ENCODE measurements at regions not wholly inside any gene's neighbourhood (a gene's known extent, or its start where the extent isn't known, plus 50 kb on each side); places are given as distances from the start of the nearest gene placed in this dataset.

DNA sequence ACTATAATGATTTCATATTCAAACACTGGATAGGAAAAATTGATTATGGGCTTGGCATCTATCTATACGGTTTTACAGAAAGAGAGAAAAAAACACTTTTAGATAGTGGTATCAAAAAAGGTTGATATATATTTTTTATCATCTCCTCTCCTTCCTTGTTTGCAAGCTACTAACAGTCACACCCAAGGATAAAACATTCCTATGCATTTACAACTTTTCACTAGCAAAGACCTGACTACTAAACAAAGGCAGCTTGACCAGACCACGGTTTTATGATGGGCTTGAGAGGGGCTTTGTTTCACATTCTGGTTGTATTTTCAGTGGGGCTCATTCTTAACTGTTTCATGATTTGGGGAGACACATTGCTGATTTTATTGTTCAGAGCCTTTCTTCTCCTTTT is 477.6 kb upstream of the CITED2 start:
- no peak for TF ChIP-seq CTCF (IDR thresholded peaks at IDR 0.05; ENCODE audit: insufficient read depth, low read depth, low read length, missing control alignments)
- no peak overlapping the region for H3K4me3 ChIP-seq (ENCODE audit: low read depth, low read length)
- no peak for DNase-seq (ENCODE audit: low read depth)

- TF ChIP-seq CTCF (IDR thresholded peaks at IDR 0.05; ENCODE audit: insufficient read depth, low read depth, low read length, missing control alignments) = no peak
- H3K4me3 ChIP-seq (ENCODE audit: low read depth, low read length) = no peak overlapping the region
- no peak for DNase-seq (ENCODE audit: low read depth)
Observed at GRCh38 chr6:139851206-139851605, 476.8 kb upstream of the CITED2 start.

GRCh38 chr6:139850512-139850911 is 476.1 kb upstream of the CITED2 start:
- TF ChIP-seq CTCF (IDR thresholded peaks at IDR 0.05; ENCODE audit: insufficient read depth, low read depth, low read length, missing control alignments) = no peak
- H3K4me3 ChIP-seq (ENCODE audit: low read depth, low read length) = no peak overlapping the region
- no peak for DNase-seq (ENCODE audit: low read depth)

- no peak for TF ChIP-seq CTCF (IDR thresholded peaks at IDR 0.05; ENCODE audit: insufficient read depth, low read depth, low read length, missing control alignments)
- H3K4me3 ChIP-seq (ENCODE audit: low read depth, low read length) = no peak overlapping the region
- DNase-seq (ENCODE audit: low read depth) = no peak
Observed at GRCh38 chr6:139847457-139847813, 473.0 kb upstream of the CITED2 start.

GRCh38 chr6:139846538-139847456 is 472.3 kb upstream of the CITED2 start:
- no peak overlapping the region for H3K4me3 ChIP-seq (ENCODE audit: low read depth, low read length)
- TF ChIP-seq CTCF (IDR thresholded peaks at IDR 0.05; ENCODE audit: insufficient read depth, low read depth, low read length, missing control alignments) = no peak
- no peak for DNase-seq (ENCODE audit: low read depth)

DNA sequence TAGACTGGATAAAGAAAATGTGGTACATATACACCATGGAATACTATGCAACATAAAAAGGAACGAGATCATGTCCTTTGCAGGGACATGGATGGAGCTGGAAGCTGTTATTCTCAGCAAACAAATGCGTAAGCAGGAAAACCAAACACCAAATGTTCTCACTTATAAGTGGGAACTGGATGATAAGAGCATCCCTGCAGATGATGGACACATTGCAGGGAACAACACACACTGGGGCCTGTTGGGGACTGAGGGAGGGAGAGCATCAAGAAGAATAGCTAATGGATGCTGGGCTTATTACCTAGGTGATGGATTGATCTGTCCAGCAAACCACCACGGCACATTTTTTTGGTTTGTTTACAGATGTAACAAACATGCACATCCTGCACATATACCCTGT is 470.5 kb upstream of the CITED2 start:
- no peak for DNase-seq (ENCODE audit: low read depth)
- H3K4me3 ChIP-seq (ENCODE audit: low read depth, low read length) = no peak overlapping the region
- TF ChIP-seq CTCF (IDR thresholded peaks at IDR 0.05; ENCODE audit: insufficient read depth, low read depth, low read length, missing control alignments) = no peak

DNA sequence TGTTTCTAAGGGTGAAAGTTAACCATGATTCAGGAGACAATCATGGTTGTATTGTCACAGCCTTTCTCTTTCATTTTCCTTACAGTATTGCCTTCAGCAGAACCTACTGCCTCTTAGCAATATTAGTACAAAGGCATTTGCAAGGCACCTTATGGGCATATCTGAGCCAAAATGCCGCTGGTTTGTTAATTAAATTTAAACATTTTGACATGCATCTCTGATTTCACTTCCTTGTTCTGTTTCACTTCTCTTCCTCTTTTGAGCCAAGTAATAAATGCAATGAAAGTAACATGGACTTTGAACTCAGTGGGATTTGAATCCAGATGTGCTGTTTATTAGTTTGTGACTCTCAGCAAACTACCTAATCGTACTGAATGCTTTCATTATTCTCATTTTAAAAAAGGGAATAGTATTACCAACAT is 467.4 kb upstream of the CITED2 start:
- no peak for TF ChIP-seq CTCF (IDR thresholded peaks at IDR 0.05; ENCODE audit: insufficient read depth, low read depth, low read length, missing control alignments)
- DNase-seq (ENCODE audit: low read depth) = peak; percentile 47
- no peak overlapping the region for H3K4me3 ChIP-seq (ENCODE audit: low read depth, low read length)

Data from GM12865 (cell line).